Duodenal mucosa (tissue), 2 donors: ENCODE measurements at regions not wholly inside any gene's neighbourhood (a gene's known extent, or its start where the extent isn't known, plus 50 kb on each side); places are given as distances from the start of the nearest gene placed in this dataset.

Source experiments
- H3K27ac ChIP-seq: one replicate; pipeline ENCODE4 v1.7.0; 2013; ENCODE audit warnings: low read depth, low read length
- H3K27me3 ChIP-seq, 2 donors: one replicate each; pipeline ENCODE4 v1.7.0; 2013; ENCODE audit warnings: low read length in 2 of 2, control low read depth in 1 of 2; ENCODE audit not compliant: insufficient read depth in 2 of 2, control insufficient read depth in 1 of 2
- H3K36me3 ChIP-seq, 2 donors: one replicate each; pipeline ENCODE4 v1.7.0; 2013; ENCODE audit warnings: low read length in 2 of 2, control low read depth in 1 of 2; ENCODE audit not compliant: insufficient read depth in 2 of 2, control insufficient read depth in 1 of 2
- H3K4me1 ChIP-seq, 2 donors: one replicate each; pipeline ENCODE4 v1.7.0; 2013; ENCODE audit warnings: low read length in 2 of 2, control low read depth in 1 of 2; ENCODE audit not compliant: insufficient read depth in 2 of 2, control insufficient read depth in 1 of 2
- H3K4me3 ChIP-seq, 2 donors: one replicate each; pipeline ENCODE4 v1.7.0; 2013; ENCODE audit warnings: low read length in 2 of 2, low read depth in 1 of 2
- H3K9ac ChIP-seq, 2 donors: one replicate each; pipeline ENCODE4 v1.7.0; 2013; ENCODE audit warnings: low read length in 2 of 2, low read depth in 1 of 2
- H3K9me3 ChIP-seq, 2 donors: one replicate each; pipeline ENCODE4 v1.7.0; 2013; ENCODE audit warnings: low read length in 2 of 2, control low read depth in 1 of 2; ENCODE audit not compliant: control insufficient read depth in 1 of 2

GRCh38 chr3:59567661-59568060 is 517.8 kb upstream of the CFAP20DC start:
- no peaks in the 10 kb centered on the region for H3K27me3 ChIP-seq
- no peaks in the 10 kb centered on the region for H3K4me1 ChIP-seq
- H3K27ac ChIP-seq = no peak overlapping the region
- no peaks in the 10 kb centered on the region for H3K9me3 ChIP-seq
- no peaks in the 10 kb centered on the region for H3K36me3 ChIP-seq
- no peak overlapping the region for H3K9ac ChIP-seq
- no peak overlapping the region for H3K4me3 ChIP-seq

- Histone ChIP-seq H3K9me3 (no peaks in the 10 kb centered on the region), H3K27me3 (no peaks in the 10 kb centered on the region), H3K36me3 (no peaks in the 10 kb centered on the region), H3K4me3 (no peak overlapping the region), H3K4me1 (no peaks in the 10 kb centered on the region), H3K9ac (no peak overlapping the region), H3K27ac (no peak overlapping the region)
These were observed 516.7 kb upstream of the CFAP20DC start for GRCh38 chr3:59566481-59566975.

DNA sequence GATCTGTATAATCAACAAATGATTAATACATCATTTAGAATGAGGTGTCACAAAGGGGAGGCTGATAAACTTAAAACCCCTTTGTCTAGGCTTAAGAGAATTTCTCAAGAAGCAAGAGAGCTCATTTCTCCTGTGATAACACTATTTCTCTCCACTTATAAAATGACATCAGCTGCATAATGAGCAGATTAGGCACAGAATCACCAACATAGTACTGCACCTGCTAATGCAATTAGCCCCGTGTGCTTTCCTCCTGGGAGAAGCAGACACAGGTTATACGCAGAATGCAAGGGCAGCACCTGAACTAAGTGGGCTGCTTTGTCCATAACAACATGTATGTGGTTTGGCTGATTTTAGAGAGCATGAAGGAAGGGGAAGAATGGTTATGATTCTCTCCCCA is 515.3 kb upstream of the CFAP20DC start:
- Histone ChIP-seq H3K4me1 (no peaks in the 10 kb centered on the region), H3K36me3 (no peaks in the 10 kb centered on the region), H3K9ac (no peak overlapping the region), H3K27me3 (no peaks in the 10 kb centered on the region), H3K4me3 (no peak overlapping the region), H3K27ac (no peak overlapping the region), H3K9me3 (no peaks in the 10 kb centered on the region)

DNA sequence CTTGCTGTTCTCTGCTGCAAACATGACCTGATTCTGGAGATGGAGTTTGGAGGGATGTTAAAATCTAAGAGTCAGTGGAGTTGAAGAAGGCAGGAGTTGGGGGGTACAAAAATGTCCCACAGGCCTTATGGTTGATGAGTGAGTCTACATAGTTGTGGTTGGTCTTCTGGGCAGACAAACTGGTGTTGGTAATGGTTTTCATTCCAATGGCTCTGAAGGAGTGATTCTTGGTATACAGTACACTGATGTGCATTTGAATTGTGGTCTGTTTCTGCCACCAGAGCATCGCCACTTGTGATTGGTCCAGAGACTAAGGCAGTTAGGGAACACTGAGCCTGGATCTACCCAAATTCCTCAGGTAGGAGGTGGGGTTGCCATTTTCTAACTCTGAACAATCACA is 514.1 kb upstream of the CFAP20DC start:
- H3K4me1 ChIP-seq = no peaks in the 10 kb centered on the region

GRCh38 chr3:59563072-59563605 is 513.3 kb upstream of the CFAP20DC start:
- Histone ChIP-seq H3K36me3 (no peaks in the 10 kb centered on the region), H3K9me3 (no peaks in the 10 kb centered on the region), H3K27ac (no peak overlapping the region), H3K4me3 (no peak overlapping the region), H3K4me1 (no peaks in the 10 kb centered on the region), H3K27me3 (no peaks in the 10 kb centered on the region), H3K9ac (no peak overlapping the region)

More for the DNA sequence above, 514.1 kb upstream of the CFAP20DC start:
- Histone ChIP-seq H3K4me3 (no peak overlapping the region), H3K36me3 (no peaks in the 10 kb centered on the region), H3K9me3 (no peaks in the 10 kb centered on the region), H3K27me3 (no peaks in the 10 kb centered on the region), H3K9ac (no peak overlapping the region), H3K27ac (no peak overlapping the region)

DNA sequence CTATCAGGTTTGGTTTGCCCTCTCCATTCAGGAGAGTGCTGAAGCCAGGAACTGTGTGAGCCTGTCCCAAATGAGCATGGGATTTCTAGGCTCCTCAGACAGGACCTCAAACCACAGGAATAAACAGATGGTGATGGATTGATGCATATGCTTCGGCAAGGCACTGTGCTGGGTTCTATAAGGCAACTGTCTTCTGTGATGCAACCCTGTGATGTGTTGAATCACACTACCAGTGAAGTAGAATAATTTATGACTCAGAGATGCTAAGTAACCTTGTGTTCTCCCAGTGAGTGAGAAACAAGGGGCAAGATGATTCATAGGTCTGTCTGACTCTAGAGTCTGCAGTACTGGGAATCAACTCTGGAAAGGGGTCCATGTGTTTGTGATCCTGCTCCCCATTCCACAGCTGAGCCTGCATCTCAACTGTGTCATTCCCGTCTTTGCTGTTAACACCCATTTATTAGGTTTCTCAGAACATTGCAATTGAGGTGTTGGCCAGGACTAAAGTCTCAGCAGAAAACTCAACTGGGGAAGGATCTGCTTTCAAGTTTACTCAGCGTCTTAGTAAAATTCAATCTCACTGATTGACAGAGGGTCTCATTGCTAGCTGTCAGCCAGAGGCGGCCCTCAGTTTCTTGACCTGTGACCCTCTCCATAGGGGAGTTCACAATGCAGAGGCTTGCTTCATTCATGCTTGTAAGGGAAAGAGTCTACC is 510.1 kb upstream of the CFAP20DC start:
- H3K27me3 ChIP-seq = no peaks in the 10 kb centered on the region
- no peak overlapping the region for H3K27ac ChIP-seq
- H3K36me3 ChIP-seq = no peaks in the 10 kb centered on the region
- no peak overlapping the region for H3K4me3 ChIP-seq
- H3K4me1 ChIP-seq = no peaks in the 10 kb centered on the region
- H3K9me3 ChIP-seq = no peaks in the 10 kb centered on the region
- no peak overlapping the region for H3K9ac ChIP-seq

- H3K36me3 ChIP-seq = no peaks in the 10 kb centered on the region
- no peak overlapping the region for H3K4me3 ChIP-seq
- no peaks in the 10 kb centered on the region for H3K9me3 ChIP-seq
- H3K9ac ChIP-seq = no peak overlapping the region
- H3K27ac ChIP-seq = no peak overlapping the region
- no peaks in the 10 kb centered on the region for H3K4me1 ChIP-seq
- peaks cover 0 to 3% of the 10 kb centered on the region in 2 donors for H3K27me3 ChIP-seq
These were observed 509.3 kb upstream of the CFAP20DC start for GRCh38 chr3:59558906-59559720.

- H3K4me3 ChIP-seq = no peak overlapping the region
- H3K36me3 ChIP-seq = no peaks in the 10 kb centered on the region
- H3K27ac ChIP-seq = no peak overlapping the region
- peaks cover 0 to 3% of the 10 kb centered on the region in 2 donors for H3K27me3 ChIP-seq
- no peaks in the 10 kb centered on the region for H3K9me3 ChIP-seq
- H3K9ac ChIP-seq = no peak overlapping the region
- H3K4me1 ChIP-seq = no peaks in the 10 kb centered on the region
These were observed 505.9 kb upstream of the CFAP20DC start for GRCh38 chr3:59555593-59556315.

- Histone ChIP-seq H3K9me3 (no peaks in the 10 kb centered on the region), H3K36me3 (no peaks in the 10 kb centered on the region), H3K27ac (no peak overlapping the region), H3K9ac (no peak overlapping the region), H3K27me3 (peaks cover 0 to 3% of the 10 kb centered on the region in 2 donors), H3K4me3 (no peak overlapping the region), H3K4me1 (no peaks in the 10 kb centered on the region)
These were observed 503.3 kb upstream of the CFAP20DC start for GRCh38 chr3:59553076-59553475.
